ENCODE measurements at regions not wholly inside any gene's neighbourhood (a gene's known extent, or its start where the extent isn't known, plus 50 kb on each side); places are given as distances from the start of the nearest gene placed in this dataset.

GRCh38 chr16:80299416-80299815 lies 241.4 kb upstream of the DYNLRB2 start:
- DNase-seq: no peak

- DNase-seq: no peak
These were observed 242.1 kb upstream of the DYNLRB2 start for GRCh38 chr16:80298676-80299075.

GRCh38 chr16:80296034-80296433 lies 244.8 kb upstream of the DYNLRB2 start:
- no peak for DNase-seq

- DNase-seq: no peak
These were observed 246.6 kb upstream of the DYNLRB2 start for GRCh38 chr16:80294172-80294571.

- DNase-seq: no peak
These were observed 252.2 kb upstream of the DYNLRB2 start for GRCh38 chr16:80288616-80289015.

- no peak for DNase-seq
These were observed 253.1 kb upstream of the DYNLRB2 start for GRCh38 chr16:80287674-80288073.

GRCh38 chr16:80285104-80285503 lies 255.7 kb upstream of the DYNLRB2 start:
- DNase-seq: no peak

GRCh38 chr16:80283466-80284392 lies 257.1 kb upstream of the DYNLRB2 start:
- no peak for DNase-seq

- DNase-seq: no peak
These were observed 260.2 kb upstream of the DYNLRB2 start for GRCh38 chr16:80280557-80280956.

- no peak for DNase-seq
These were observed 261.1 kb upstream of the DYNLRB2 start for GRCh38 chr16:80279656-80280055.

GRCh38 chr16:80277182-80277581 lies 263.6 kb upstream of the DYNLRB2 start:
- DNase-seq: no peak

- no peak for DNase-seq
These were observed 266.1 kb upstream of the DYNLRB2 start for GRCh38 chr16:80274576-80275191.

- DNase-seq: no peak
These were observed 266.9 kb upstream of the DYNLRB2 start for GRCh38 chr16:80273635-80274538.

- no peak for DNase-seq
These were observed 275.0 kb upstream of the DYNLRB2 start for GRCh38 chr16:80265624-80266306.

GRCh38 chr16:80263848-80264694 lies 276.7 kb upstream of the DYNLRB2 start:
- DNase-seq: no peak

GRCh38 chr16:80263181-80263823 lies 277.5 kb upstream of the DYNLRB2 start:
- DNase-seq: no peak

GRCh38 chr16:80260906-80261311 lies 279.9 kb upstream of the DYNLRB2 start:
- no peak for DNase-seq

GRCh38 chr16:80259290-80259805 lies 281.4 kb upstream of the DYNLRB2 start:
- DNase-seq: no peak

- DNase-seq: no peak
These were observed 282.4 kb upstream of the DYNLRB2 start for GRCh38 chr16:80258407-80258806.

- DNase-seq: no peak
These were observed 285.8 kb upstream of the DYNLRB2 start for GRCh38 chr16:80254970-80255369.

- DNase-seq: no peak
These were observed 287.1 kb upstream of the DYNLRB2 start for GRCh38 chr16:80253741-80254140.
